ENCODE measurements at regions not wholly inside any gene's neighbourhood (a gene's known extent, or its start where the extent isn't known, plus 50 kb on each side); places are given as distances from the start of the nearest gene placed in this dataset.
A peak's percentile ranks its signal among the peaks of the same experiment; 100 is the strongest.
"Not testable (repeated sequence)": the region's sequence is repeated elsewhere in the genome, so short reads cannot be mapped to it uniquely, and the experiment has no call there.

DNA sequence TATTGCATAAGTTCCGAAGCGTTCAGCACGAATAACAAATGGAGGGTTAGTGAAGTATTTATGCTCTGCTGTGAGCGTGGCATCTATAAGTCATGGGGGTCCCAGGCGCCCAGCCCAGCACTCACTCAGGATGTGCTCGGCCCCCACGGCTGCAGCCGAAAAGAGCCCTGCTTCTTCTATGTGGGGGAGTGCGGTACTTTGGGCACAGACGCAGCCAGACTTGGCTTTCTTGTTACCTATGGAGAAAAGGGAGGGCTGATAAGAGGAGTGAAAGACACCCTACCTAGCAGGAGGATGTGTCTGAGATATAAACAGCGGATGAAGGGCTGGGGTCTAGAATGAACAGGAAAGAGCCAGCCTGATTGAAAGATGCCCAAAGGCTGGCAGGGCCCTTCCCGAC lies 51.4 kb downstream of the MRPL36 start:
- no peak for DNase-seq (ENCODE audit: low spot score)

- no peak for DNase-seq (ENCODE audit: low spot score)
Observed at GRCh38 chr5:1747803-1748085, 51.9 kb downstream of the MRPL36 start.

DNA sequence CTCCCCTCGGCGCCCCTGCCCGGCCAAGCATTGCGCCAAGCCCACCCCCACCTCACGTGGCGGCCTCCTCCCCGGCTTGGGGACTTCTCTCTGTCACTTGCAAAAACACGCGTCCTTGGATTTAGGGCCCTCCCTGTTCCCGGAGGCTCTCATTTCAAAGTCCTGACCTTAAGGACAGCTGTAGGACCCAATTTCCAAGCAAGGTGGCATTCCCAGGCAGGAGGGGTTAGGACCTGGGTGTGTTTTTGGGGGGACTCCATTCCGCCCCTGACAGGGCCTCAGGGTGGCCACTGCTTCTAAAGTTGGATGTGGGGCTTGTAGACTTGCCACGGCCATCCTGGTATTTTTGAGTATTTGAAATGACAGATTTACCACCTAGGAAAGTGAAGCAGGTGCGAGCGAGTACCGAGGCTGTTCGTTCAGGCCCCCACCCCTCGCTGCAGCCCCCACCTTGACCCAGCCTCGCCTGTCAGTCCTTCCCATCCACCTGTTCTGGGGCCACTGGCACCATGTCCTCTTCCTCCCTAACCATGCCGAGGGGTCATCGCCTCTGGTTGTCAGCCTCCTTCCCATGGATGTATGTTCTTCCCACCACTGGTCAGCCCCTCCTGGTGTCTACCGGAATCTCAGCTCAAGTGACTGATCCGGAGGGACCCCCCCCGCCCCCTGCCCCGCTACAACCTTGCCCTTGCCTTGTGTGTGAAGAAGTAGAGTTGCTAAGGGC lies 52.4 kb downstream of the MRPL36 start:
- peak; percentile 39 for DNase-seq (ENCODE audit: low spot score)

DNA sequence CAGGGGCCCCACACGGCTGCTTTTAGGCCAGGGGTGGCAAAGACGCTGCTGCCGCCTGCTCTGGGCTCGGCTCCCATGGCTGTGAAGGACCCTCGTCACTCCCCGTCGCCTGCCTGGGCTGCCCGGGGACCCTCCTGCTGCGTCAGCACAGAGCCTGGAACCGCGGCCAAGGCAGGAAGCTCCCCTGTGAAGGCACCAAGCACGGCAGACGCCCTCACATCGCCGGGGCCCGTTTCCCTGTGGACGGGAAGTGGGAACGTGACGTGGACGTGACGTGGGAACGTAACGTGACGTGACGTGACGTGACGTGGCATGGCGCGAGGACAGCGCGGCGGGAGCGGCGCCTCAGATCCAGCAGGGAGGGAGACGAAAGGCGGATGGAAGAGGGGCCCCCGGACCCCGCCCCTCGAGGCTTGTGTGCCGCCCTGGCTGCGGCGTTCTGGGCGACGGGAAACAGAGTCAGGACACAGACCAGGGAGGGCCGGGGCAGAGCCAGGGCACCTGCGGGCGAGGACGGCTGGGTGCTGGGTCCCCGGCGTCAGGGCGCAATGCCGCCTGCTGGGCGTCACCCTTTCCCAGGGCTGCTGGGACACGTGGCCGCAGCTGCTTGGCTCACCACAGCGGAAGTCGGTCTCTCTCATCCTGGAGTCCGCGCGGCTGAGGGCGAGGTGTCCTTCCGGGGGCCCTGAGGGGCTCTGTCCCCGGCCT lies 53.1 kb downstream of the MRPL36 start:
- peak; percentile 40 for DNase-seq (ENCODE audit: low spot score)

DNA sequence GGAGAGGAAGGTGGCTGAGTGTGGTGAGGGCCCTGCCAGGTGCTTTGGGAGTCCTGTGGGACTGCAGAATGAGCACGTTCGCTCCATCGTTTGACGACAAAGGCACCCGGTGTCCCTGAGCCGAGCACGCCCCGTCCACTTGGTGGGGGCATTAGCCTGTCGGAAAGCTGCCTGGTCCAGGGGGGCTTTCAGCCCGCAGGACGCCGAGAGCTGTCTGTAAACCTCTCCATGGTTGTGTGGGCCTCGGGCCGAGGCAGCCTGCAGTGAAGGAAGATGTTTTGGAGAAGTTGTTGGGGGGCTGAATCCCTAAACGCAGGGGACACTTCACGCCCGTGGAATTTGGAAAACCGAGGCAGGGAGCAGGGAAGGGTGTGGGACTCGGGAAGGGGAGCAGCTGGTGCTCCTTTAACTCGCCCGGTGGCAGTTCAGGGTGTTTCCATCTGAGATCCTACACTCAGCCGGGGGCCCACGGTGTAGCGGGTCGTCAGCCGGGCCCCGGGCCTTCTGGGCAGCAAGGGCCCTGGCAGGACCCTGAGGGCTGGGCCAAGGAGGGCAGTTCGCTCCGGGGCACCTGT lies 53.8 kb downstream of the MRPL36 start:
- peak; percentile 43 for DNase-seq (ENCODE audit: low spot score)

- peak; percentile 43 for DNase-seq (ENCODE audit: low spot score)
Observed at GRCh38 chr5:1745123-1745795, 54.4 kb downstream of the MRPL36 start.

DNA sequence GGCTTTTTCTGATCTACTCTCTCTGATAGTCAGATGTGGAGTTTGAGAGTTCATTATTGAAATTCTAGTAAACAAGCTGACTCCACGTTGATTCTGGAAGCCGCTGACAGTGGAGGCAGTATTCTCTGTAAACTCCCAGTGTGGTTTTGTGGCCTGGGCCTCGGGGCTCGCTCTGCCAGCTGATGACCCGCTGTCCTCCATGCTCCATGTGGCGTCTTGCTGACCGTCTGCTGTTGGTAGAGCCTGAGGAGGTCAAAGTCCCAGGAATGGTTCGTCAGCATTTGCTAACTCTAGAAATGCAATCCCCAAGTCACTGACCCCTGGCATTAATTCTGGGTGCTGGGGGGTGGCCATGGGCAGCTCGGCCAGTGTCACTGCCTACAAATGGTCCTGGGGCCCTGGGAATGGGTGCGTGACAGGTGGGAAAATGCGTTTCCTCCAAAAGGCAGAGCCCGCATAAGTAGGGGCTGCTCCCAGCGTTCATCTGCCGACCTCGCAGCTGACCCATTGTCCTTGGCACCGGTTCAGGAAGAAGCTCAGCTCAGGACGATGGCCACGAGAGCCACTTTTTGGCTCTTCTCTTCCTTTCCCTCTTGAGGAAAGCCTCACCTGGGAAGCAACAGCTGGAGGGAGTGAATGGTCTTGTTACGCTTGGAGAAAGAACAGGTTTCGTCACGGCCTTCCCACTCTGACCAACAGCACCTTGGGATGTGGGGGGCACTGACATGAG lies 55.1 kb downstream of the MRPL36 start:
- peak; percentile 27 for DNase-seq (ENCODE audit: low spot score)

- no peak for DNase-seq (ENCODE audit: low spot score)
Observed at GRCh38 chr5:1743769-1744085, 55.9 kb downstream of the MRPL36 start.

GRCh38 chr5:1743061-1743768 lies 56.4 kb downstream of the MRPL36 start:
- peak; percentile 37 for DNase-seq (ENCODE audit: low spot score)

DNA sequence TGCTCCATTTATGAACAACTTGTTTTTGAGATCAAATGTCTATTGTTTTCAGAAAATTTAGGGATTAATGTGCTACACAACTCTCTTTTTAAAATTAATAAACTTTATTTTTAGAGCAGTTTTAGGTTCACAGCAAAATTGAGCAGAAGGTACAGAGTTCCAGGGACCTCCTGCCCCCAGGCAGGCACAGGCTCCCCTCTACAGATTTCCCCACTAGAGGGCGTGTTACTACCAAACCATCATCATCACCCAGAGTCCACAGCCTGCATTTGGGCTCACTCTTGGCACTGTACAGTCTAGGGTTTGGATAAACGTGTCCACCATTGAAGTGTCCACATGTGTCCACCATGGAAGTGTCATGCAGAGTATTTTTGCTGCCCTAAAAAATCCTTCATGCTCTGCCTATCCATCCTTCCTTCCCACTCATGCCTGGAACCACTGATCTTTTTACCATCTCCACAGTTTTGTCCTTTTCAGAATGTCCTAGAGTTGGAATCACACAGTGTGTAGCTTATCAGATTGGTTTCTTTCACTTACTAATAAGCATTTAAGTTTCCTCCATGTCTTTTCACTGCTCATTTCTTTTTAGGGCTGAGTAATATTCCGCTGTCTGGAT lies 61.7 kb downstream of the MRPL36 start:
- DNase-seq (ENCODE audit: low spot score) = peak; percentile 49

- peak; percentile 40 for DNase-seq (ENCODE audit: low spot score)
Observed at GRCh38 chr5:1736889-1737711, 62.5 kb downstream of the MRPL36 start.

GRCh38 chr5:1736065-1736464 lies 63.6 kb downstream of the MRPL36 start:
- DNase-seq (ENCODE audit: low spot score) = peak; percentile 32

DNA sequence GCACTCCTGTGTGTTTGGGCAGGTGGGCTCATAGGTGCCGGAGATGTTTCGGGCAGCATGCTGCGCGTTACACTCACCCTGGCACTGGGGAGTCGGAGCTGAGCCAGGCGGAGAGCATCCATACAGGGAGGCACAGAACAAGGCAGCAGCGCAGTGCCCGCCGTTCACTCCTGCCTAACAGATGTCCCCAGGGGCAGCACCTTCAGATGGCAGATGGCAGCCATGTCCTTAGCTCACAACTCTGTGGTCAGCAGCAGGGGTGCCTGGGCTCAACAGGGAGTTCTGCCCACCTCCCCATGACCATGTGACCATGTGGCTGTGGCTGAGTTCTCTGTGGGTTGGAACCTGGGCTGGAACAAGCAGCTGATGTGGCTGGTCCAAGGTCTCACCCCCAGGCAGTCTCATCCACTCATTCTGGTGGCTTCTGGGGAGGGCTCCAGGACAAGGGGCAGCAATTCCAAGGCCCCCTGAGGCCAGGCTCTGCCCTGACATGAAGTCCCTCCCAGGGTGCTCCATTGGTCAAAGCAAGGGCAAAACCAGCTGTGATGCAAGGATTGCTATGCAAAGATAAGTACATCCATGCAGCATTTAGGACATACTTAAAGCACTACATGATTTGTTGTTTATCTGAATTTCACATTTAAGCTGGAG lies 64.2 kb downstream of the MRPL36 start:
- peak; percentile 37 for DNase-seq (ENCODE audit: low spot score)

DNA sequence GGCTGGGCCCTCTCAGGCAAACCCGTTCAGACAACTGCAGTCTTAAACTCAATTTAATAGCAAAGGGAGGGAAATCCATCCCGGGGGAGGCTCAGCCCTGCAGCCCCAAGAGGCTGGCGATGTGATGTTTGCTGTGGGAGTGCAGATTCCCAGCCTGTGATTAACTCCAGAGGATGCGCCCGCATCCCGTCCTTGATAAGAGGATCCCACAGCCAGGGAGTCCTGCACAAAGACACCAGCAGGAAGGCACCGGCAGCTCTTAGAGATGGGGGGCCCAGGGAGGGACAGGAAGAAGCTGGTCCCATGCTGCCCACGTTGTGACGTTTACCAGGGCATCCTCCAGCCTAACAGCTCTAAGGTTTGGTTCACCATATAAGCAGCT lies 64.7 kb downstream of the MRPL36 start:
- DNase-seq (ENCODE audit: low spot score) = no peak

DNA sequence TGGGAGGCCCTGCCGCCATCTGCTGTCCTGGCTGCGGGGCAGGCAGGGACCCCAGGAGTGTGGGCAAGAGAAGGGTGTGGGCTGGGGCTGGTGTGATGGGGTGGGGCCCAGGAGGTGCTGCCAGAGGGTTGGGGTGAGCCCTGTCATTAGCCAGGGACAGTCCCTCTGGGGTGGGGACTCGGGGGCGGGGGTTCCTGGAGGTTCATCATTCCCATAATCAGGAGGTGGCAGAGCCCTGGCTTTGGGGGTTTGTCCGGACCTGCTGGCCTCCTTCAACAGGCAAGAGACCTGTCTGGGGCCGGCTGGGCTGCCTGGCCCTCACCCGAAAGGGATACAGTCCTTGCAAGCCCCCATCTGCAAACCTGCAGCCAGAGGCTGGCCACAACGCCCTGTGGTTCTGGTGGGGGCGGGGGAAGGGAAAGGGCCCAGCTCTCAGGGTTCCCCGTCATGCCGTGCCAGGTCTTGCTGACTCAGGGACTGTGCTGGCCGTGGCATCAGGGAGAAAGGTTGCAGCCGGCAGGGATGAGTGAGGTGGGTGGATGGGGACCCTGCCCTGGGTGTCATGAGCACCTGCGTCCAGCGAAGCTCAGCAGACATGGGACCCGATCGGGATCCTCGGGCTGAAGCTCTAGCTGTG lies 65.2 kb downstream of the MRPL36 start:
- peak; percentile 44 for DNase-seq (ENCODE audit: low spot score)

- DNase-seq (ENCODE audit: low spot score) = peak; percentile 22
Observed at GRCh38 chr5:1733369-1733768, 66.3 kb downstream of the MRPL36 start.

- DNase-seq (ENCODE audit: low spot score) = peak; percentile 24
Observed at GRCh38 chr5:1732945-1733344, 66.7 kb downstream of the MRPL36 start.

DNA sequence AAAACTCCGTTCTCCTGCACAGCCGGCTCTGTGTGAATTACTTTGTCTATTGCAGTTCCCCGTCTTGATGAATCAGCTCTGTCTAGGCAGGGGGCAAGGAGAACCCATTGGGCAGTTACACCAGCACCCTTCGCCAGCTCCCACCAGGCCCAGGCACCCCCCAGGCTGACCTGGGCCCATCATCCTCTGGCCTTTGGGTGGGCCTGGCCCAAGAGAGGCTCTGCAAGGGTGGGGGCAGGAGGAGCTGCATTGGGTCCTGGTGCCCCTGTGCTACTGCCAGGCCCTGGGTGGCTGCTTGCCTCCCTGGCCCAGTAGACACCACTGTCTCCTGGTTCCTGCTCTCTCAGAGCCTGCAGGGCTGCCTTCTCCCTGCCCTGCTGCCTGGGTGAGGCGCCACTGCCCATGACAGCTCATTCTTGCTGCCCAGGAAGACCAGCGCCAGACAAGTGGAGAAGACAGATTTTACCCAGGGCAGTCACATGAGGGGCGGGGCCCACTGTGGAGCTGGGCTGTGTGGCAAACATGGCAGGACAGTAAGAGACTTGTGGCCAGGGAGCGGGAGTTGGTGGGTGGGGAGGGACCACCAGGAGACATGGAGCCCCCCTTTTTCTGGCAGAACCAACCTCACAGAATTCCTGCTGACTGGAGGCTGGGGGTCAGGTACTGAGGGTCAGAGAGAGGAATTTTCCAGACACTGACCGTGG lies 67.2 kb downstream of the MRPL36 start:
- DNase-seq (ENCODE audit: low spot score) = peak; percentile 37

GRCh38 chr5:1731855-1732237 lies 67.8 kb downstream of the MRPL36 start:
- not testable (repeated sequence) for DNase-seq (ENCODE audit: low spot score)

All from ecto neural progenitor cell (in vitro differentiated cells).